ENCODE measurements at regions not wholly inside any gene's neighbourhood (a gene's known extent, or its start where the extent isn't known, plus 50 kb on each side); places are given as distances from the start of the nearest gene placed in this dataset.
A peak's percentile ranks its signal among the peaks of the same experiment; 100 is the strongest.
"Not testable (repeated sequence)": the region's sequence is repeated elsewhere in the genome, so short reads cannot be mapped to it uniquely, and the experiment has no call there.

DNA sequence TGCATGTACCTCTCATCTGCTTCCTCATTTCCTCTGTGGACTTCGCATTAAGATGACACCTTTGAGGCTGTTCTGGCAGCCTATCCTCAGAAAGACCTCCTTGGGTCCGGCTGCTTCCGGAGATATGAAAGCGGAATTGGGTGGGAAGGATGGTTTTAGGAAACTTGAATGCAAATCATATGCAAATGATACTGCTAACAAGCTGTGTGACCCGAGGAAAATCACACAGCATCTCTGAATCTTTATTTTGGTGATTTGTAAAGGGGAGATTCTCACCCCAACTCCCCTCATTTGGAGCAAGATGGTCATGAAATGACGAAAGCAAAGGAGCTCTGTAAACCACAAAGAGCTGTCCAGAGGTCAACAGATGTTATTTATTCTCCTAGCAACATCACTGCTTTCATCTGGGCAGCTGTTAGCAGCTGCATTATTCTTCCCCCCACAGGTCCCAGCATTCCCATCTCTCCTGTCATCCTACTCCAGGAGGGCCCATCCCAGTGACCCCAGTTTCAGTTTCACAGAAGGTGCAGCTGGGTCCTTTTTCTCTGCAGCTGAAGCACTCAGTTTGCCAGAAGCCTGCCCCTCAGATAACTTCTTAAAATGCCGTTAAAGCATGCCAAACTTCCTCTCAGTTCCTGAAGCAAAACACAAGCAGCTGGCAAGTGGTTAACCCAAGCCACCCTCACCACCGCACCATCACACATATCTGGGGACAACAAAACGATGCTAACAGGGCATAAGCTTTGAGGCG, 269.5 kb downstream of the SEC61B start:
- DNase-seq, result no peak

DNA sequence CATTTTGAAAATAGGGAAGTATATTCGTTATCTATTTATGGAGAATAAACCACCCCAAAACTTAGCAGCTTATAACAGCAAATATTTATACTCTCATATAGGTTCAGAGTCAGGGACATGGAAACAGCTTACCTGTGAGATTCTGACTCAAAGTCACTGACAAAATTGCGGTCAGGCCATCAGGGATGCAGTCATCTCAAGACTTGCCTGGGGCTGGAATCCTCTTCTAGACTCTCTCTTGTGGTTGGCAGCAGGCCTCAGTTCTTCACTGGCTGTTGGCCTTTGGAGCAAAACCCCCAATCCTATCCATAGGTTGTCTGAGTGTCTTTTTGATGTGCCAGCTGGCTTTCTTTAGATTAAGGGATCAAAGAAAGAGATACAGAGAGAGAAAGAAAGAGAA, 275.6 kb downstream of the SEC61B start:
- no peak for DNase-seq

DNA sequence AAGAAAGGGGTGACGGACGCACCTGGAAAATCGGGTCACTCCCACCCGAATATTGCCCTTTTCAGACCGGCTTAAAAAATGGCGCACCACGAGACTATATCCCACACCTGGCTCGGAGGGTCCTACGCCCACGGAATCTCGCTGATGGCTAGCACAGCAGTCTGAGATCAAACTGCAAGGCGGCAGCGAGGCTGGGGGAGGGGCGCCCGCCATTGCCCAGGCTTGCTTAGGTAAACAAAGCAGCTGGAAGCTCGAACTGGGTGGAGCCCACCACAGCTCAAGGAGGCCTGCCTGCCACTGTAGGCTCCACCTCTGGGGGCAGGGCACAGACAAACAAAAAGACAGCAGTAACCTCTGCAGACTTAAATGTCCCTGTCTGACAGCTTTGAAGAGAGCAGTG, 276.9 kb downstream of the SEC61B start:
- DNase-seq, result not testable (repeated sequence)

DNA sequence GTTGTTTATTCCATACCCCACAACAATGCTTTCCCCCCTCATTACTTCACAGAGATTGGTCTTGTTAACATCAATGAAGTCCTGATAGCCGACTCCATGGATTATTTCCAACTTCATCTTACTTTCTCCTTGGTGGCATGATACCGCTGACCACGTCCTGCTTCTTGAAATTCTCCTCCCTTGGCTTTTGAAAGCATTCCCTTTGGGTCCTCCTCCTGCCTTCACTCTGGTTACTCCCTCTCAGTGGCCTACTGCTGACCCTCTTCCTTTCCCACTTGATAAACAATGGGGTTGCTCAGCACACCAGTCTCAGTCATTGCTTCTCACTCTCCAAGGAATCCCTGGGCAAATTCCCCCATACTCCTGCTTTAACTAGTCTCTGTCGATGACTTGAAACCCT, 283.9 kb downstream of the SEC61B start:
- no peak for DNase-seq

DNA sequence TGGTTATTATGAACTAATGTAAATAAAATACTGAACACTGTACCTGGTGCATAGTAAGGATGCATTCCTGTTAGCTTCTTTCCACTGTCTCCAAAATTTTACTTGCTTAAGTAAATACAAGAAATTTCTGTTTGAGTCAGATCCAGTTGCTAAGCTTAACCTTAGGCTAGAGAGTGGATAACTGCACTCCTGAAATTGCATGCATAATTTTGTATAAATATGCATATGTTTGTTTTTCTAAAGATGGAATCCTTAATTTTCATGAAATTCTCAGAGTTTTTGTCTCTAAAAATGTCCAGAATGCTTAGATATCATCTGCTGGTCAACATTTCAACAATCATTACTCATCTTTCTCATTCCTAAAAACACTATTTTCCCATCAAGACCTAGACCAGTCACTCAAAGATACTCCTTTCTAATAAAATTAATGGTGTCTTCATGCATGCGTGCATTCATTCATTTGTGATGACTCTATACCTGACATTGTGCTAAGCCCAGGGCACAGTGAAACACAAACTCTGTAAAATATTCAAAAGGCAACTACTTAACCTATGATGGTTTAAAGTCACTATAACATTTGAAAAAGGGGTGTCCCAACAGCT, 284.8 kb downstream of the SEC61B start:
- DNase-seq, result no peak

DNA sequence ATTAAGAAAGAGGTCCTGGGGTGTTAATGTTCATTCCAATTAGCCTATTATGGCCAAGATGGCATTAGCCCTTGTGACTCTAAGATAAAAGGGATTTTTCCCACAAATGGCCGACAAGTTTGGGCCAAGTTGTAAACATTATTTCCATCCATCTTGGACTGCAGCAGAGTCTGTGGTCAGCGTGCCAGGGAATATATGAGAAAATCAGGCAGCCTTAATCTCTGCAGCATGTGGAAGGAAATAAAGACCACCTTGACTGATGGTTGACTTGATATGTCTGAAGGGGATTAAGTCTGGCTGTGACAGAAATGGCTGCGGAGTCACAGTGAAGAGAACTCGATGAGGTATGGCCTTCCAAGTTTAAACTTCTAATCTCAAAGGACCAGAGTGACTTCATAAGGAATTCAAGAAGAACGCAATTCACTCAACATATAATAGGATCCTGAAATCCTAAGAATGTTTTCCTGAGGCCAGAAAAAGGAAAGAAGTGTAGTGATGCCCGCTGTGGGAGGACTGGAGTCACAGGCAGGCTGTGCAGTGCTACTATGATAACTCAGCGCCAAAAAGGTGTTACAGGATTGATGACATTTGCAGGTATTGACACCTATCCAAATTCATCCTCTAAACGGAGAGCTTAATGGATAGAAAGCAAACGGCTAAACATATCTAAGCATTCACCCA, 287.1 kb downstream of the SEC61B start:
- no peak for DNase-seq

DNA sequence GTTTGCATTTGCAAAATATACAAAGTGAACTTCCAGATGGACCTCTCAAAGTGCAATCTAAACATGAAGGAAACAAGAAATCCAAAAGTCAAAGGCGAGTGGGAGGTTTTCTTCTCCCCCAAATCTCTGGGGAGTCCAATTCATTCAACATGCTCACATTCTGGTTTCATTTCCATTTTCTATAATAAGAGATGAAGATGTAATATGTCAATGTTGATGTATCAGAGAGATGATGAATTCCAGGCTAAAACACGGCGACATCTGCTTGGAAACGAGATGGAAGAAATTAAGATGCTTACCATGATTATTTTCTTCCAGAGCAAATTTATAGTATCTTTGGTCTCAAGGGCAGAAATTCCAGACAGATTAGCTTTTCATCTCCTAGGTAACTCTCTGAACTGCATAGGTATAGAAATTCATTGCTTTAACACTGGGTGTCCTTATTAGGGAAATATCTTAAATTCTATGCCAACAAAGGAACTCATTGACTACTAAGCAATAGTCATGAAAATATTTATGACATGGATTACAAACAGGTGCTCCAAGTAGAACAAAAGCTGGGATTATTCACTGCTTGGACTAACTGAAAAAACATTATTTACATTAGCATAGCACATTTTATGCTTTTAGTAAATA, 287.9 kb downstream of the SEC61B start:
- DNase-seq, result no peak

DNA sequence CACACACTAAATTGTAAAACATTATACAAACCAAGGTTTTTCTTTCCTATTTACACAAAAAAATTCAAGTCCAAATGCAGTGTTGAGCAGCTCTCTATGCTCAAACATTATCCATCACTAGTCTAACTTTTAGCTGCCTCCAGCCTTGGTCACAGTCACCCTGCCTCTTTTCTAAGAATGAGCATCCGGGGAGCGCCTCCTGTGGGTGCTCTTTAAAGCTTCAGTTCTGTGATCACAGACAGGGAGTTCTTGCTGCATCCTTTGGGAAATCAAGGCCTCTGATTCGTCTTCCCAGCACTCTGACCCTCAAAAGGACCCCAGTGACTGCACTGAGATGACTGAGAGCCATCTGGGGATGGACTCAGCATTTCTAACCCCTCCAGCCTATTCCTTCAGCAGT, 289.6 kb downstream of the SEC61B start:
- DNase-seq, result no peak

DNA sequence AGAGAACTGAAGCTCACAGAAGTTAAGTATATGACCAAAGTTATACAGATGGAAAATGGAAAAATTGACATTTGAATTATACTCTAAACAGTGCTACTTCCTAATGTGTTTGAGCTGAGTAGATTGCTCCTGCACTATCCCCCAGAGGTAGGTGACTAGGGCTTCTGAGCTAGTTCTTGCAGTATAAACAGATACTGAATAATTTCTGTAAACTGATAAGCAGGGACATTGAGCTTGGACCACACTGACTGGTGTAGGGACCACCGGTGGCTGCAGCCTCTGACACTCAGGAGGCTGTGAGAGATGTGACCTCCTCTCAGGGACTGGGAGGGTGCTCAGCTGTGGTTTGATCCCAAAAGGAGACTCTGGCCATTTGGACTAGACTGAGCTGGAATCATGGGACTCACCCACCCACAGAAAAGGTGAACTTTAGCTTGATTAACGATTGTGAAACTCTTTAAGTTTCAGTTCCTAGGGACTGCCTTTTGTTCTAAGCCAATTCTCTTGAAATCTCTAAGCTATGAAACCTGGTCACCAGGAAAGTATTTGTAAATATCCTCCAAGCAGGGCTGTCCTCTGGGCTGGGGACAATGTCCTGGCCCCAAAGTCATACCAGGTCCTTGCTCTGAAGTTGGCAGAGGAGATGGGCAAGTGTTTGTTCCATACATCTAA, 291.5 kb downstream of the SEC61B start:
- no peak for DNase-seq

DNA sequence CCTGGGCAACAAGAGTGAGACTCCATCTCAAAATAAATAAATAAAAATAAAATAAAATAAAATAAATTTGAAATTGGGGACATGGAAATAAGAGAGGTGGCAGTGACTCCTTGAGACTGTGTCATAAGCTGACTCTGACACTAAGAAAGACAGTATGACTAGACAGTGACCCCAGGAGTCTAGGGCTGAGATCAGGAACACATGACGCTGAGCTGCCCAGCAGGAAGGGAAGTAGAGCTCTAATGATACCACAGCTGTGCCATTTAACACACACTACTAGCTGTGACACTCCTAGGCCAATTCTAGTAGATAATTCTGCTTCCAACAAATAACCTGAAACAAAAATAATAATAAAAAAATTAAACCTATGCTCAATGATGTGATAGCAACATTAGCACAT, 293.0 kb downstream of the SEC61B start:
- no peak for DNase-seq

DNA sequence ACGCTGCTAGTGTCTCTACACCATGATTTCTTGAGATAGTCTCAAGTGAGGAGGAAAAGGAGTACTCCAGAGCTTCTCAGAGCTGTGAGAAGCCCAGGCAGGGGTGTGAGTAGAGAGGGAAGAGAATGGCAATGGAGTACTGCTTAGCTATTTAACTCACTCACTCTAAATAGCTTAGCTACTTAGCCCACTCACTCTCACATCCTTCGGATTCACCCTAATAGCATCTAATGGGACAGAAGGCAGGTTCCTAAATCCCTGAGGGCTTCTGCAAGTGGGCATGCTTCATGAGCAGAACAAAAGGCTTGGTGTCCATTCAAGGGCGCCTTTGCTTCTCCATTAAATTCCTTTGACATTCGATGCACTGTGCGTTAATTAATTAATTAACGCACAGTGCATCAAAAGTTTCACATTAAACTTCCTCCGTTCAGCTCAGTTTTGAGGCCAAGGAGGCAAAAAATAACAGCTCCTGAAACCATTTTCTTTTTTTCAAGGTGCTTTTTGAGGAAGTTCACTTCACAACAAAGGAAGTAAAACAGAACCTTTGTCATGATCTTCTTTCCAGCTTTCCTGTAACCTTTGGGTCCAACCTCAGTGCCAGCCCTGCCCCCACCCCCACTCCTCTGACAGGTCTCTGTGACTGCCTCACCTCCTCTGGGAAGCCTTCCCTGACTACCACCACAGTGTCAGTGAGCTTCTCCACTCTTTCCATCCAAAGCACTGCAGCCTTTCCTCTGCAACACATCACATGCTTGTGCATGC, 294.0 kb downstream of the SEC61B start:
- DNase-seq, result peak; percentile 12

DNA sequence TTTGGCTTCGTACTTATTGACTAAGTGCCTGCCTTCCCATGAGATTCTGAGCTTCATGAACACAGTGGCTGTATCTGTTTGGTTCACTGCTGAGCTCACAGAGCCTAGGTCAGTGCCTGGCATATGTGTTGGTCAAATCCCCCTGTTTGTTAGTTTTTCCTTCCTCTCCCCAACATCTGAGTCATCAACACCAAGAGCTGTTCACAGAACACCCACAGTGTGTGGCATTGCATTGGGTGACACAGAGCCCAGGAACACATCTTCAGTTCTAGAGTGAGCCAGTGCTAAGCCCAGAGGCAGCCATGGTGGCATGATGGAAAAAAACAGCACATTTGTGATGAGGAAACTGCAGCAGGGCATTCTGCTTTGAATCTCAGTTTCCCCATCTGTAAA, 294.6 kb downstream of the SEC61B start:
- no peak for DNase-seq

DNA sequence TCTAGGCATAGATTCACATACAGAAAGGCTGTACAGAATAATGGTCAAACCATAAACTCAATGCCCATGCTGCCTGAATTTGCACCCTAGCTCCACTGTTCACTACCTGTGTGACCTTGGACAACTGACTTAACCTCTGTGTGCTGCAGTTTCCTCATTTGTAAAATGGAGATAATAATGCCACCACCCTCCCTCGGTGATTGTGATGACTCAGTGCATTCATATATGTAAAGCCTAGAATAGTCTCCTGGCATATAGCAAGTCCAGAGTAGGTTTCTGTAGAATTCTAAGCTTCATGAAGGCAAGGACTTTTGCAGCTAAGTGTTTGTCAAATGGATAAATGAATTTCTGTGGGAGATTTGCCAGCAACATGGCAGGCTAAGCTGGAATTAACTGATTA, 297.8 kb upstream of the NR4A3 start:
- no peak for DNase-seq

DNA sequence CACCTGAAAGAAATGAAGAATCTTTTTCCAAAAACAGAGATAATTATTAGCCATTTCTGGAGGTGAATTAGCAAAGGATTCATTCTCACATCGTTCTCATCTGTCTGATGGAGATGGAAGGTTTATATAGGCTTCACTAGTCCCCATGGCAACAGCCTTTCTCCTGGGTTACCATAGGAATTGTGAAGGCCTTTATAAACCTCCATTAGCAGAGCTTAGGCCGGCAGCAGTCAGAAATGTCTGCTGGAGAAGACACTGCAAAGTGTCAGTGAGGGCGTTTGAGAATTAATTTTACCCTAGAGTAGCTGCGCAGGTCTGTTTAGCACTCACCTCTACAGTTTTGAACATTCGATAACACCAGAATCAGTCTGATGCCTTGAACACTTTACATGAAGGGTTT, 290.4 kb upstream of the NR4A3 start:
- no peak for DNase-seq

DNA sequence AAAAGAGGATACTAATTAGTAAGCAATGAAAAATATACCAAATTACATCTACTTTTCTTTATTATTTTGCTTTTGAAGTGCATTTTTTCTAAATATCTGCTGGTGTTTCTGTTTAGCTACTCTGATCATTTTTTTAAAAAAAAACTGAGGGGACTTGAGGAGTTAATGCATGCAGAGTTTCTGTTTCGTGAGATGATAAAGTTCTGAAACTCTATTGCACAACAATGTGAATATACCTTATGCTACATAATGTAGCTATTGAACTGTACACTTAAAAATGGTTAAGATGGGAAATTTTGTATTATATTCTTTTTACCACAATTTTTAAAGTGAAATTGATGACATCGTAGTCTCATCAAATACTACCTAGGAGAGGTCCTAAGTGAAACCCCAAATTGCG, 288.3 kb upstream of the NR4A3 start:
- DNase-seq, result no peak

DNA sequence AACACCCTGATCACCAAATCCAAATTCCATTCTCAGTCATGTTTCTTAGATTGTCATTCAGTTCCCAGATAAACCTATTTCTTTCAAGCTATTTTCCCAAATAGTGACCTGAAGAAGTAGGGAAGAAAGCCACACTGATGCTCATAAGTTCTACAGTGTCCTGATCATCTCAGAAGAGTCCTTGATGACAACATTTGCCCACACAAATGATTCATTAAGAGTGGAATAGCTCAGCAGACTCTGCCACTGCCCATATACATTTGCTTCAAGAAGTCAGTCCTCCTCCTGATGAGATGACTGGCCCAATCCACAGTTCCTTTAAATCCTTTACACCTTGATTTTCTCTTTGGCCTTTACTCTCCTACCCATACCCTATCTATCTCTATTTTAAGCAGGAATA, 283.7 kb upstream of the NR4A3 start:
- no peak for DNase-seq

DNA sequence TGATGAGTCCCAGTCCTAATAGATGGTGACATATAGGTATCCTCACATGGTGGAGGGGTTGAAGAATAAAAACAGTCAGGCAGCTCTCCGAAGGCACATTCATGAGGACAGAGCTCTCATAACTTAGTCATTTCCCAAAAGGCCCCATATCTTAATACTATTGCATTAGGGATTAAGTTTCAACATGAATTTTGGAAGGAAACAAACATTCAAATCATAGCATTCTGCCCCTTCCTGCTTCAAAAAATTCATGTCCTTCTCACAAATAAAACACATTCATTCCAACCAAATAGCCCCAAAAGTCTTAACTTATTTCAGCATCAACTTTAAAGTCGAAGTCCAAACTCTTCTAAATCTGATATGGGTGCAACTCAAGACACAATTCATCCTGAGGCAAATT, 277.2 kb upstream of the NR4A3 start:
- no peak for DNase-seq

DNA sequence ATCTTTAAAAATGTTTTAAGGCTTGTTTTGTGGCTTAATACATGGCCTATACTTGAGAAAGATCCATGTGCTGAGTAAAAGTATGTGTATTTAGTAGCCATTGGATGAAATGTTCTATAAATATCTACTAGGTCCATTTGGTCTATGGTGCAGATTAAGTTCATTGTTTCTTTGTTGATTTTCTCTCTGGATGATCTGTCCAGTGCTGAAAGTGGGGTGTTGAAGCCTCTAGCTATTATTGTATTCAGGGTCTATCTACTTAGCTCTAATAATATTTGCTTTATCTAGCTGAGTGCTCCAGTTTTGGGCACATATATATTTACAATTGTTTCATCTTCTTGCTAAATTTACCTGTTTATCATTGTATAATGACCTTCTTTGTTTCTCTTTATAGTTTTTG, 272.2 kb upstream of the NR4A3 start:
- DNase-seq, result no peak

DNA sequence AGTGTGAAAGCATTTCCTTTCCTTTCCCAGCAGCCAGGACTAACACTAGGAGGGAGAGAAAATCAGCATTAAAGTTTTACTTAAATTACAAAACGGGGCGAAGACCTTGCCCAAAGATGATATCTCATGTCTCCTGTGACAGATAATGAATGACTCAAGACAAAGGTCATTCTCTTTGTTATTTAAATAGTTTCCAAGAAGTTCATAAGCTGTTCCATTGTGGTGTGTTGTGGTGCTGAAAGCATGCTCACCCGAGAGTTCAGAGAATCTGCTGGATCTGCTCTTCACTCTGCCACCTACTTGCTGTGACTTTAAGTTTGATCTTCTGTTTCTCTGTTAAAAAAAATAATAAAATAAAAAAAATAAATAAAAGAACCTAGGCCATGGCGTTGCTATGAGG, 265.9 kb upstream of the NR4A3 start:
- DNase-seq, result no peak

DNA sequence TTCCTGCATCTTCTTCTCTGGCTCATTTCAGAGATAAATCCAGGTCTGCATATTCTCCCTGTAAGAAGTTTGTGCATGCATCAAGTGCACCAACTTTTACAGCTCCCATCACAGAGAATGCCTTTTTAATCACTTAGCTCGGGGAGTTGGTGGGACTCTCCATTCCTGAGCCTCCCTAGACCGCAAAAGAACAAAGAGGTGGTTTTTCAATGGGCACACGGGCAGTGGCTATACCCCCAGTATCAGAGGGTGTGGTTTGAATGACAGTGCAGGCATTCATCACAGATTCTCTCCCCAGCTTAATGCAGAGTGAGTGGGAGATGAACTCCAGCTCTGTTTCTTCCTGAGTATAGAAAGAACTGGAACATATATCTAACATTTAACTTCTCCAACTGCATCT, 264.7 kb upstream of the NR4A3 start:
- no peak for DNase-seq

DNA sequence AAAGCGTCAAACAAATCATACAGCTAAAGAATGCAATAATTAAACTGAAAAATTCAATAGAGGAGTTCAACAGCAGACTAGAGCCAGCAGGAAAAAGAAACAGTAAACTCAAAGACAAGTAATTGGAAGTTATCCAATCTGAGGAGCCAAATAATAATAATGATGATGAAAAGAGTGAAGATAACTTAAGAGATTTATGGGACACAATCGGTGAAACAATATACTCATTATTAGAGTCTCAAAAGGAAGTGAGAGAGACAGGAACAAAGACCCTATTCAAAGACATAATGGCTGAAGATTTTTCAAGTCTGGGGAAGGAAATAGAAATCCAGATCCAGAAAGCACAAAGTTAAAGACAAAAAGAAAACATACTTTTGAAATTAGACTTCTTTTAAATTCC, 263.9 kb upstream of the NR4A3 start:
- DNase-seq, result no peak

DNA sequence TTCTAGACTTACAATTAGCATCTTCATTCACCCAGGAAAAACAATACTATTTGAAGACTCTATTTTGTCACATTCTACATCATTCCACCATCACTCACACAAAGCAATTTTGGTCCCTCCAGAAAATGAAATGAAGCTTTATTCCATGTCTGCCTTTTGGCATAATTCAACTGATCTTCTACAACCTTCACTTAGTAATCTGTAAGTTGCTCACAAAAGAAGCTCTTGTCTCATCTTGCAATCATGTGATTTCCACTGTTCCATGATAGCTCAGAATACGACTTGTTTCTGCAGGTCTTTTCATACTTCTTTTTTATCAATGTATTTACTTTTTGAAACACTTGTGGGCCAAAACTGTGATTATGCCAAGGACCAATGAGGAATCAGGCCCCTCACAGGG, 261.9 kb upstream of the NR4A3 start:
- DNase-seq, result no peak

DNA sequence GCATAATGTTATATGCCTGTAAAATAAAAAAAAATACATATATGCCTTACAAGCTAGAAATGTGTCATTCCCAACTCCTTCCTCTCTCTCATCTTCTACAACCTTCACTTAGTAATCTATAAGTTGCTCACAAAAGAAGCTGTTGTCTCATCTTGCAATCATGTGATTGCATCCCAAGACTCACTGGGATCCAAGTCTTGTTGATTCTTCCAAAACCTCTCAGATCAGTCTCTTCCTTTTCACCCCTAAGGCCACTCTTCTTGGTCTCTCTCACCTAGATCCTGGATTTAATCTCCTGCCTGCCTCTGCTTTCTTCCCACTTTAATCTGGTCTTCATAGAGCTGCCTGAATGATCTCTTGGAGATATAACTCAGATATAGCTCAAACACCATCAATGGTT, 261.1 kb upstream of the NR4A3 start:
- no peak for DNase-seq

Measured in retina (tissue), 1 donor.